Suppressor macrophage treated with lipopolysaccharide for 1 hour (primary cell): ENCODE measurements at regions not wholly inside any gene's neighbourhood (a gene's known extent, or its start where the extent isn't known, plus 50 kb on each side); places are given as distances from the start of the nearest gene placed in this dataset.
"Not testable (repeated sequence)": the region's sequence is repeated elsewhere in the genome, so short reads cannot be mapped to it uniquely, and the experiment has no call there.

Experiments used
- DNase-seq, 3 donors: peaks; one replicate each; pipeline ENCODE4 v3.0.0-alpha.2; 2020 to 2022

- DNase-seq: no peak
These were observed 471.4 kb upstream of the AMELY start for GRCh38 chrY:7382988-7383387.

- no peak for DNase-seq
These were observed 465.5 kb upstream of the AMELY start for GRCh38 chrY:7377091-7377490.

- DNase-seq: not testable (repeated sequence)
These were observed 462.9 kb upstream of the AMELY start for GRCh38 chrY:7374485-7374884.

GRCh38 chrY:7371953-7372352, 460.4 kb upstream of the AMELY start:
- DNase-seq: not testable (repeated sequence)

- DNase-seq: peak in 1 of 3 donors; percentile 1
These were observed 459.5 kb upstream of the AMELY start for GRCh38 chrY:7371026-7371425.

GRCh38 chrY:7359520-7359919, 448.0 kb upstream of the AMELY start:
- no peak for DNase-seq

- DNase-seq: no peak
These were observed 446.7 kb upstream of the AMELY start for GRCh38 chrY:7358103-7358752.

GRCh38 chrY:7355891-7356290, 444.3 kb upstream of the AMELY start:
- DNase-seq: not testable (repeated sequence)

GRCh38 chrY:7344661-7345060, 433.1 kb upstream of the AMELY start:
- peak; percentile 57 to 66 (median 62) for DNase-seq

- DNase-seq: no peak
These were observed 431.7 kb upstream of the AMELY start for GRCh38 chrY:7343261-7343660.

GRCh38 chrY:7342732-7343131, 431.2 kb upstream of the AMELY start:
- DNase-seq: peak; percentile 28 to 47 (median 31)

GRCh38 chrY:7339391-7340087, 428.0 kb upstream of the AMELY start:
- DNase-seq: no peak

GRCh38 chrY:7336023-7336873, 424.7 kb upstream of the AMELY start:
- DNase-seq: no peak

GRCh38 chrY:7334449-7334848, 422.9 kb upstream of the AMELY start:
- DNase-seq: no peak

GRCh38 chrY:7326296-7327246, 415.0 kb upstream of the AMELY start:
- no peak for DNase-seq

GRCh38 chrY:7325531-7325930, 414.0 kb upstream of the AMELY start:
- DNase-seq: no peak

- no peak for DNase-seq
These were observed 409.2 kb upstream of the AMELY start for GRCh38 chrY:7320751-7321150.

GRCh38 chrY:7320171-7320570, 408.6 kb upstream of the AMELY start:
- not testable (repeated sequence) for DNase-seq

- DNase-seq: no peak
These were observed 406.6 kb upstream of the AMELY start for GRCh38 chrY:7318122-7318521.

- peak; percentile 7 to 23 (median 17) for DNase-seq
These were observed 406.0 kb upstream of the AMELY start for GRCh38 chrY:7317571-7317970.

GRCh38 chrY:7310482-7311269, 399.1 kb upstream of the AMELY start:
- DNase-seq: peak; percentile 58 to 68 (median 66)

GRCh38 chrY:7308816-7309215, 397.3 kb upstream of the AMELY start:
- DNase-seq: no peak
